Upper lobe of right lung (tissue), 1 donor: ENCODE measurements at regions not wholly inside any gene's neighbourhood (a gene's known extent, or its start where the extent isn't known, plus 50 kb on each side); places are given as distances from the start of the nearest gene placed in this dataset.

Source experiments
- ATAC-seq: fragments of 200-7000 bp; cut with Tn5 transposase; one replicate; pipeline ENCODE4 v1.9.1; 2020; ENCODE audit warnings: mild to moderate bottlenecking, moderate library complexity
- DNase-seq: peaks from one replicate; pipeline ENCODE4 v3.0.0-alpha.2; 2020
- H3K27ac ChIP-seq: fragments of 200-600 bp; one replicate; pipeline ENCODE4 v1.8.0; 2022
- H3K27me3 ChIP-seq: fragments of 200-600 bp; one replicate; pipeline ENCODE4 v1.8.0; 2022; ENCODE audit warnings: mild to moderate bottlenecking
- H3K36me3 ChIP-seq: fragments of 200-600 bp; one replicate; pipeline ENCODE4 v1.8.0; 2022
- H3K4me1 ChIP-seq: fragments of 200-600 bp; one replicate; pipeline ENCODE4 v1.8.0; 2022
- H3K4me3 ChIP-seq: fragments of 200-600 bp; one replicate; pipeline ENCODE4 v1.8.0; 2022; ENCODE audit warnings: mild to moderate bottlenecking
- H3K9me3 ChIP-seq: fragments of 200-600 bp; one replicate; pipeline ENCODE4 v1.8.0; 2022
- CTCF ChIP-seq: fragments of 200-600 bp; IDR thresholded peaks from one replicate; pipeline ENCODE4 v1.8.0; 2022; ENCODE audit warnings: antibody characterized with exemption
- intact Hi-C: fragments of 100-400 bp; cut with DNase I; formaldehyde crosslinking; loops from one replicate; pipeline ENCODE4 v1.11.0; 2022
- donor health status: DM: no; HTN: yes; CAD: no; lungs with severe emphysema.

GRCh38 chr3:159657176-159657575 is 331.5 kb upstream of the IL12A start:
- Histone ChIP-seq H3K4me3 (no peak overlapping the region), H3K4me1 (no peaks in the 10 kb centered on the region), H3K27ac (no peak overlapping the region), H3K27me3 (no peaks in the 10 kb centered on the region), H3K9me3 (no peaks in the 10 kb centered on the region), H3K36me3 (no peaks in the 10 kb centered on the region)
- no peak for DNase-seq
- ATAC-seq, result no peak
- intact Hi-C loops, result no loop called here
- no peak for TF ChIP-seq CTCF

DNA sequence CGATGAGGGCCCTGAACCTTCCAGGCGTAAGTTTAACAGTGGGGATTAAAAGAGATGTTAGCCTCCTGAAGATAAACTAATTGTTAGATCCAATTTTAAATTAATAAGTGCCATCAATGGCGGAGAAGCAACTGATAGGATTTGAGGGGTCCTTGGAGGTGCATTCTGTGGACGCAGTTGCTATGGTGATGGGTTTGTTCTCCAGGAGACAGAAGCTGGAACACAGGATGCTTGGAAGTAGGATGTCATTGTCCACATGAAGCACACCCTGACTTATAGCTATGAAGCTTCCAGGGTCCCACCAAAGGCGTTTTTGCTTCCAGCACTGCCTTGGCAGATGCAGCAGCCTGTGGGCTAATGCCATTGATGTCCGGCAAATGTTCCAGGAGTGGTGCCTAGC is 331.0 kb upstream of the IL12A start:
- H3K27ac ChIP-seq, result no peak overlapping the region
- H3K4me1 ChIP-seq, result no peaks in the 10 kb centered on the region
- no peaks in the 10 kb centered on the region for H3K27me3 ChIP-seq
- no peaks in the 10 kb centered on the region for H3K36me3 ChIP-seq
- no peak for DNase-seq
- no peak for TF ChIP-seq CTCF
- intact Hi-C loops, result no loop called here
- ATAC-seq, result no peak
- H3K9me3 ChIP-seq, result no peaks in the 10 kb centered on the region
- H3K4me3 ChIP-seq, result no peak overlapping the region

DNA sequence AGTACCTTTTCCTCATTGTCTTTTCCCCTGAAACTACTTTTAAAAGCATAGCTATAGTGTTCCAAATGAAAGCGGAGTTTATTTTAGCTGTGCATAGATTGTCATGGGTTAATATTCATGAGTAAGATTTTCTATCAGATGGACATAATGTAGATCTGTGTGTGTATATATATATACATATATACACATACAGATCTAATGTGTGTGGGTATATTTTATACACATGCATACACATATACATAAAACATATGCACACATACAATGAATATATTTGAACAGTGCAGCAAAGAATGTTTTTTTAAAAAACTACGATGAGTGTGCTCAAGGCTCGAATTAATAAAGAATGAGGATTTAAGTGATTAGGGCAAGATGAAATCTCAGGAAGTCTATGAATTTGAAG is 328.3 kb upstream of the IL12A start:
- Histone ChIP-seq H3K4me3 (no peak overlapping the region), H3K4me1 (no peaks in the 10 kb centered on the region), H3K27ac (no peak overlapping the region), H3K36me3 (no peaks in the 10 kb centered on the region), H3K9me3 (no peaks in the 10 kb centered on the region), H3K27me3 (no peaks in the 10 kb centered on the region)
- DNase-seq, result no peak
- ATAC-seq, result no peak
- TF ChIP-seq CTCF, result no peak
- intact Hi-C loops, result no loop called here

GRCh38 chr3:159660901-159661300 is 327.7 kb upstream of the IL12A start:
- no peak overlapping the region for H3K27ac ChIP-seq
- H3K9me3 ChIP-seq, result no peaks in the 10 kb centered on the region
- intact Hi-C loops, result no loop called here
- TF ChIP-seq CTCF, result no peak
- no peaks in the 10 kb centered on the region for H3K27me3 ChIP-seq
- DNase-seq, result no peak
- no peaks in the 10 kb centered on the region for H3K36me3 ChIP-seq
- H3K4me3 ChIP-seq, result no peak overlapping the region
- no peak for ATAC-seq
- H3K4me1 ChIP-seq, result no peaks in the 10 kb centered on the region

- ATAC-seq, result no peak
- no peak for DNase-seq
- H3K4me3 ChIP-seq, result no peak overlapping the region
- H3K4me1 ChIP-seq, result no peaks in the 10 kb centered on the region
- H3K36me3 ChIP-seq, result no peaks in the 10 kb centered on the region
- no peak overlapping the region for H3K27ac ChIP-seq
- H3K27me3 ChIP-seq, result no peaks in the 10 kb centered on the region
- intact Hi-C loops, result no loop called here
- H3K9me3 ChIP-seq, result no peaks in the 10 kb centered on the region
- no peak for TF ChIP-seq CTCF
These were observed 326.1 kb upstream of the IL12A start for GRCh38 chr3:159662549-159662948.

GRCh38 chr3:159664006-159664405 is 324.6 kb upstream of the IL12A start:
- Histone ChIP-seq H3K4me1 (no peaks in the 10 kb centered on the region), H3K27me3 (no peaks in the 10 kb centered on the region), H3K9me3 (no peaks in the 10 kb centered on the region), H3K27ac (no peak overlapping the region), H3K4me3 (no peak overlapping the region), H3K36me3 (no peaks in the 10 kb centered on the region)
- no peak for TF ChIP-seq CTCF
- intact Hi-C loops, result no loop called here
- no peak for ATAC-seq
- DNase-seq, result no peak
